ENCODE measurements at regions not wholly inside any gene's neighbourhood (a gene's known extent, or its start where the extent isn't known, plus 50 kb on each side); places are given as distances from the start of the nearest gene placed in this dataset.
"Not testable (repeated sequence)": the region's sequence is repeated elsewhere in the genome, so short reads cannot be mapped to it uniquely, and the experiment has no call there.

GRCh38 chr1:65590279-65590678 is 169.8 kb downstream of the LEPR start:
- DNase-seq = no peak
- ATAC-seq = no peak

- no peak for ATAC-seq
- no peak for DNase-seq
Measured at GRCh38 chr1:65593516-65593915, 173.0 kb downstream of the LEPR start.

DNA sequence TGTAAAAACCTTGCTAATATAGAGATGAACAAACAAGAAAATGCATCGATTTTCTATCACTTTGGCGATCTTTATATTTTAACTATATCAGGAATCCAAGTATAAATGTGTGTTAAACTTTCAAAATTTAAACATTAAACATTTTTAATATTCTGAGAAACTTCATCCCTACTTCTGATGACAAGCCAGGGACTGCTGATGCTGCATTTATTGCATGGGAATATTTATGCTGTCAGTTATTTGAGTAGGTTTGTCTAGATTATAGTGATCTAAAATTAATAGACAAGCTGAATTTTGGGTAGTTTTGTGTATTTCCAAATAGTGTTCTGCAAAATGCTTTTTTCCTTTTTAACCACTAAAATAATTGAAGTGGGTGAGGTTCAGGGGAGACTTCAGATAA is 175.3 kb downstream of the LEPR start:
- no peak for DNase-seq
- no peak for ATAC-seq

DNA sequence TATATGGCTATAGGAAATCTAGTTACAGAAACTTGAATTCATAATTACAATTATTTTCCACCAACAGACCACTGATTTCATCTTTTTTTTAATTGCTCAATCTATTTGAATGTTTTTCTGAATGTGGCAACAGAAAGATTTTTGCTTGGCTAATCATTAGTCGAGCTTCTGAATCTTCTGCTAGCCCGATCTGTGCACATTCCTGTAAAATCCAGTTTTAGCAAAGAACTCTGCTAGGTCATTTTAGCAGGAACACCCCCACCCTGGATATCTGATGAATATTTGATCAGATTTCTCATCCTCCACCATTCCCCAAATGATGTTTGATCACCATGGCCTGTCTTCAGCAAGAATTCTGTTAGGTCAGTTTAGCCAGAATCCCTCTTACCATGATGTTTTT is 176.3 kb downstream of the LEPR start:
- ATAC-seq = no peak
- DNase-seq = no peak

GRCh38 chr1:65605621-65606020 is 185.2 kb downstream of the LEPR start:
- DNase-seq = no peak

DNA sequence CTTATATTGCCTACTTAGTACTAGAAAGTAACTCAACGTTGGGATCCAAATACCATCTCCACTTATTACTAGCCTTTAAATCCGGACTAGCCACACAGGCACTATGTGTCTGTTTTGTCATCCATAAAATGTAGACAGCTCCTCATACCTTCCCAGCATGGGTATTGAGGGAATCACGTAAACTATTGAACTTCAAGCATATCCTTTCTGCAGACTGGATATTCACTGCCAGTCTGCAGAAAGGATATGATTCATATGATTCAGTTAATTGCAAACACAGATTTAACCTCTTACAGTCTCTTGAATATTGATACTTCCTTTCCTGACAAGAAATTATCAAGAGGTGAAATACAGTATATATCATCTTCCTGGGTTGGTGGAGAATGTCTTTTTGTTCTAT is 186.0 kb downstream of the LEPR start:
- no peak for ATAC-seq
- no peak for DNase-seq

More at GRCh38 chr1:65605621-65606020, 185.2 kb downstream of the LEPR start:
- no peak for ATAC-seq

- ATAC-seq = no peak
- no peak for DNase-seq
Measured at GRCh38 chr1:65613884-65614283, 178.8 kb upstream of the PDE4B start.

DNA sequence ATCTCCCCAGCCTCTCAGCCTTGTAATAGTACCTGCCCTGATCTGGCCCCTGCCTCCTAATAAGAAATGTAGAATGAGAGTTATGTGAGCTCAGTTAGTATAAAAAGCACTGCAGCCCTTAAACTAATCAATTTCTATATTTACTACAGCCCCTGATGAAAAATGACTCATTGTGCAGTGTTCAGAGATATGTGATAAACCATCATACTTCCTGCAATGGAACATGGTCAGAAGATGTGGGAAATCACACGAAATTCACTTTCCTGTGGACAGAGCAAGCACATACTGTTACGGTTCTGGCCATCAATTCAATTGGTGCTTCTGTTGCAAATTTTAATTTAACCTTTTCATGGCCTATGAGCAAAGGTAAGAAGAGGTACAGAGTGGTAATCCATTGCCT is 176.8 kb upstream of the PDE4B start:
- DNase-seq (no peak), ATAC-seq (no peak)

GRCh38 chr1:65621721-65622120 is 171.0 kb upstream of the PDE4B start:
- ATAC-seq, DNase-seq: not testable (repeated sequence)

GRCh38 chr1:65623895-65624294 is 168.8 kb upstream of the PDE4B start:
- DNase-seq = no peak
- no peak for ATAC-seq

DNA sequence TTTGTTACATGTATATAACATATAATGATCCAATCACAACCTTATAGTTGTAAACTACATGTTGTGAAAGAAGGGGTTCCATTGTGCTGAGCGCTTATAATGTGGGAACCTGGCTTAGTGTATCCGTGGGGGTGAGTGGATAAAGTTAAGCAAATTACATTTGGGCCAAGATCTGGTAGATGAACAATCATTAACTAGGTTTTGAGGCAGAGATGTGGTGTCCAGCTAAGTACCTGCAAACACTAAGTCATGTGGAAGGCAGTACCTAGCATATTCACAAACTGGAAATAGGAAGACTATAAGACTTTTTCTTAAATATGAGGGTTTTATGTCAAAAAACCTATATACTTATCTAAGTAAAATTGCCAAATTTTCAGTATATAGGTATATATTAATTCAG is 167.2 kb upstream of the PDE4B start:
- ATAC-seq = no peak

GRCh38 chr1:65626003-65626402 is 166.7 kb upstream of the PDE4B start:
- DNase-seq (no peak), ATAC-seq (no peak)

More for the DNA sequence above, 167.2 kb upstream of the PDE4B start:
- no peak for DNase-seq

- ATAC-seq (no peak), DNase-seq (no peak)
Measured at GRCh38 chr1:65629788-65630187, 162.9 kb upstream of the PDE4B start.

- ATAC-seq (no peak), DNase-seq (no peak)
Measured at GRCh38 chr1:65630855-65631254, 161.8 kb upstream of the PDE4B start.

DNA sequence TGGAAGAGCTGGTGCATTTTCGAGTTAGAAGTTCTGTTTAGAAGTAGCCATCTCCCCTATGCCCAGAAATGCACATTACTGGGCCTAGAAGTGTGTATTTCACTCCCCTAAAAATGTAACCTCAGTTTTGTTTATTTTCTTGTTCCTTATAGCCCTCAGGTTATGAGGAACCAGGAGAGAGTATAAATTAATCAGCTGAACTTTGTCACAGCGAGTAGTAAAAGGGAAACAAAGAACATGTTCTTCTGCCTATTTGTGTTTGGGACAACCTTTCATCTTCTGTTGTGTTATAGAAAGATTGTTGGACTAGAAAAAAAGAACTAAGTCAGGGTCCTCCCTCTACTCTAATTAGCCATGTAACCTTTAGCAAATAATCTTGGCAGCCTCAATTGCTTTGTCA is 160.5 kb upstream of the PDE4B start:
- DNase-seq = no peak
- ATAC-seq = no peak

DNA sequence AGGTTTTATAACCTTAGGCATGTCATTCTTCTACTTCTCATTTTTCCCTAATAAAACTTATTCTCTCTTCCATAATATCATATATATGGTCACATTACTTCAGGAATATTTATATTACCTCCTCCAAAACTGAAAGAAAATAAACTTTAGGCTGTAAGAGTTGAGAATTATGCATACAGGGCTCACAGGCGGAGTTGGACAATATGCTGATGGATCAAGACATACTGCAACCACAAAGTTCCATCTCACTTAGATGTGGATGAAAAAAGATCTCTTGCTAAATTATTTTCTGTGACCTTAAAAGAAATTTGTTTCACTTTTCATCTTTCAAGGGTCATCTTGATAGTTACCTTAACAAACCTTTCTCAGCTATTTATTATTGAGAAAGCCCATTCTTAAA is 152.6 kb upstream of the PDE4B start:
- ATAC-seq = no peak
- DNase-seq = no peak

DNA sequence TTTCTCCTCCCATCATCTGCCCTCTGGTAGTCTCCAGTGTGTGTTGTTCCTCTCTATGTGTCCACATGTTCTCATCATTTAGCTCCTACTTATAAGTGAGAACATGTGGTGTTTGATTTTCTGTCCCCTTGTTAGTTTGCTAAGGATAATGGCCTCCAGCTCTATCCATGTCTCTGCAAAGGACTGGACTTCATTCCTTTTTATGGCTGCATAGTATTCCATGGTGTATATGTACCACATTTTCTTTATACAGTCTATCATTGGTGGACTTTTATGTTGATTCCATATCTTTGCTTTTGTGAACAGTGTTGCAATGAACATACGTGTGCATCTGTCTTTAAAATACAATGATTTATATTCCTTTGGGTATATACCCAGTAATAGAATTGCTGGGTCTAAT is 143.5 kb upstream of the PDE4B start:
- not testable (repeated sequence) for DNase-seq, ATAC-seq

DNA sequence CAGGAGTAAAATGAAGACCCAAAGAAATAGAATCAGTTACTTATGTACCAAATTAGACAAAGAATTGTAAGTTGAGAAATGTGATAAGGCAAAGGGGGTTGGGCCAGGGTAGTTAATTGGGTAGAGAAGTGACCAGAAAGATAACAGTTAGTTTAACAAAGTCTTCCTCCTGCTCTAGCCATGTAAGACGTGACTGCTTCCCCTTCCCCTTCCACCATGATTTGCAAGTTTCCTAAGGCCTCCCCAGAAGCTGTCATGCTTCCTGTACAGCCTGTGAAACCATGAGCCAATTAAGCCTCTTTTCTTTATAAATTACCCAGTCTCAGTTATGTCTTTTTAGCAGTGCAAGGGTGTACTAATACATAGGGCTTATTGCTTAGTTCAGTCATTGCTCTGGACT is 142.0 kb upstream of the PDE4B start:
- ATAC-seq (no peak), DNase-seq (no peak)

- not testable (repeated sequence) for ATAC-seq, DNase-seq
Measured at GRCh38 chr1:65654526-65654925, 138.2 kb upstream of the PDE4B start.

DNA sequence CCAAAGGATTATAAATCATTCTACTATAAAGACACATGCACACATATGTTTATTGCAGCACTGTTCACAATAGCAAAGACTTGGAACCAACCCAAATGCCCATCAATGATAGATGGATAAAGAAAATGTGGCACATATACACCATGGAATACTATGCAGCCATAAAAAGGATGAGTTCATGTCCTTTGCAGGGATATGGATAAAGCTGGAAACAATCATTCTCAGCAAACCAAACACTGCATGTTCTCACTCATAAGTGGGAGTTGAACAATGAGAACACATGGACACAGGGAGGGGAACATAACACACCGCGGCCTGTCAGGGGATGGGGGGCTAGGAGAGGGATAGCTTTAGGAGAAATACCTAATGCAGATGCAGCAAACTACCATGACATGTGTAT is 135.1 kb upstream of the PDE4B start:
- DNase-seq, ATAC-seq: not testable (repeated sequence)

DNA sequence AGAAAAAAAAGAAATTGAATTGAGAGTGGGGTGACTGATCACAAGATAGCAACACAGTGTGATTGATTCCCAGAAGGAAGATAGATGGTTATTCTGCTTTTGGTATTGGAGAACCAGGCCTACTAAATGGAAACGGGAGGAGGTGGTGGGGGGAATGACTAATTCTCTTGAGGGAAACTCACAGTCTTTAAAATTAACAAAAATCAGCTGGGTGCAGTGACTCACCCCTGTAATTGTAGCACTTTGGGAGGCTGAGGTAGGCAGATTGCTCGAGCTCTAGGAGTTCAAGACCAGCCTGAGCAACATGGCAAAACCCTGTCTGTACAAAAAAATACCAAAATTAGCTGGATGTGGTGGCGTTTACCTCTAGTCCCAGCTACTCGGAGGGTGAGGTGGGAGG is 134.6 kb upstream of the PDE4B start:
- ATAC-seq (no peak), DNase-seq (no peak)

GRCh38 chr1:65668368-65668767 is 124.3 kb upstream of the PDE4B start:
- ATAC-seq (no peak), DNase-seq (no peak)

- DNase-seq (no peak), ATAC-seq (no peak)
Measured at GRCh38 chr1:65670518-65670917, 122.2 kb upstream of the PDE4B start.

GRCh38 chr1:65674522-65674921 is 118.2 kb upstream of the PDE4B start:
- DNase-seq (no peak), ATAC-seq (no peak)

GRCh38 chr1:65679773-65680172 is 112.9 kb upstream of the PDE4B start:
- ATAC-seq (no peak), DNase-seq (no peak)
